CD4-positive, alpha-beta T cell treated with Interleukin-12 subunit alpha and Interleukin-12 subunit beta, for 1 hour (primary cell): ENCODE measurements at regions not wholly inside any gene's neighbourhood (a gene's known extent, or its start where the extent isn't known, plus 50 kb on each side); places are given as distances from the start of the nearest gene placed in this dataset.
"Not testable (repeated sequence)": the region's sequence is repeated elsewhere in the genome, so short reads cannot be mapped to it uniquely, and the experiment has no call there.

Experiments used
- DNase-seq: peaks from one replicate; pipeline ENCODE4 v3.0.0-alpha.2; 2020

- DNase-seq, result no peak
Measured at GRCh38 chr4:138113819-138114400, 128.2 kb downstream of the SLC7A11 start.

DNA sequence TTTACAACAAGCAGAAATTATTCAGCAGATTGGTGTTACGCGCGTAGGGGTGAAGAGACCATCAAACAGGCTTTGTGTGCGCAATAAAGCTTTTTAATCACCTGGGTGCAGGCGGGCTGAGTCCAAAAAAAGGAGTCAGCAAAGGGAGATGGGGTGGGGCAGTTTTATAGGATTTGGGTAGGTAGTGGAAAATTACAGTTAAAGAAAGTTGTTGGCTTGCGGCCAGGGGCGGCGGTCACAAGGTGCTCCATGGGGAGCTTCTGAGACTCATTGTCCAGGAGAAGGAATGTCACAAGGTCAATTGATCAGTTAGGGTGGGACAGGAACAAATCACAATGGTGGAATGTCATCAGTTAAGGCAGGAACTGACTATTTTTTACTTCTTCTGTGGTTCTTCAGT is 129.3 kb downstream of the SLC7A11 start:
- not testable (repeated sequence) for DNase-seq

GRCh38 chr4:138112389-138112788 is 129.8 kb downstream of the SLC7A11 start:
- no peak for DNase-seq

GRCh38 chr4:138111462-138112000 is 130.6 kb downstream of the SLC7A11 start:
- no peak for DNase-seq

DNA sequence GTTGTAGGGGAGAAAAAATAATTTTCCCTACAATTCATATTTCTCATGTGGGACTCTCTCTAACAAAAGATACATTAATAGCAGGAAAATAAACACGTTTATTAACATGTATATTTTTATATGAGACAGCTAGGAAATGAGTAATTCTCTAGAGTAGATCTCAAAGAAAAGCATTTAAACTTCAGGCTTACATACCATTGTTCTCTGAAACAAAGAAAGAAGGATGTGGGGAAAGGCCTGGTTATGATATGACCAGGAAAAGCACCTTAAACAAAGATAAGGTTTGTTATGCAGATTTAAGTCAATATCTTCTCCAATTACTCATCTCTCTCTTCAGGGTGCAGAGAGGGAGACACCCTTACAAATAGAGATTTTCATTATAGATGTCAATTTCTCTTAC is 131.3 kb downstream of the SLC7A11 start:
- no peak for DNase-seq

DNA sequence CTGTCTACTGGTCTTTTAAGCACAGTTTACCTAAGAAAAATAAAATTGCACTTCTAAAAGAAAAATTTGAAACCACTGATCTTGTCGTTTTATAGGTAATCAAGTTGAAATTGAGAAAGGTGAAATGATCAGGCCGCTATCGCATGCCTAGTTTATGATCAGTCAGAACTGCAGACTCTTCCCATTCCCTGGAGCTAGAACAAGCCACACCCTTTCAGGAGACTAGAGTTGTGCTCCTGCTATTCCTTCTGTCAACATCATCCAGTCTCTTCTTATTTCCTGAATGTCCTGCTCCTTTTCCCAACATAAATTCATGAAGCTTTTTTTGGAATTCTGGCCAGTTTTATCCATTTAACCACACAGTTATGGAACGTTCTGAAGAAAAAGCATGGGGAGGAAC is 135.1 kb downstream of the SLC7A11 start:
- no peak for DNase-seq

DNA sequence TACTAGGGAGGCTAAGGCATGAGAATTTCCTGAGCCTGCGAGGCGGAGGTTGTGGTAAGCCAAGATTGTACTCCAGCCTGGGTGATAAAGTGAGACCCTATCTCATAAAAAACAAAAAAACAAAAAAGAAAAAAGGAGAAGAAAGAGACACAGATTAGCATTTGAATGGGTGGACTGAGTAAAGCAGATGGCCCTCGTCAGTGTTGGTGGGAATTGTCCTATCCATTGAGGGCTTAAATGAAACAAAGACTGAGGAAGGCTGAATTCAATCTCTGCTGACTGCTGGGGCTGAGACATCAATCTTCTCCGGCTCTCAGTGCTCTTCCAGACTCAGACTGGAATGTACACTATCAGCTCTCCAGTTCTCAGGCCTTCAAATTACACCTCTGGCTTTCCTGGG is 136.8 kb downstream of the SLC7A11 start:
- no peak for DNase-seq

GRCh38 chr4:138104284-138104680 is 137.9 kb downstream of the SLC7A11 start:
- no peak for DNase-seq

DNA sequence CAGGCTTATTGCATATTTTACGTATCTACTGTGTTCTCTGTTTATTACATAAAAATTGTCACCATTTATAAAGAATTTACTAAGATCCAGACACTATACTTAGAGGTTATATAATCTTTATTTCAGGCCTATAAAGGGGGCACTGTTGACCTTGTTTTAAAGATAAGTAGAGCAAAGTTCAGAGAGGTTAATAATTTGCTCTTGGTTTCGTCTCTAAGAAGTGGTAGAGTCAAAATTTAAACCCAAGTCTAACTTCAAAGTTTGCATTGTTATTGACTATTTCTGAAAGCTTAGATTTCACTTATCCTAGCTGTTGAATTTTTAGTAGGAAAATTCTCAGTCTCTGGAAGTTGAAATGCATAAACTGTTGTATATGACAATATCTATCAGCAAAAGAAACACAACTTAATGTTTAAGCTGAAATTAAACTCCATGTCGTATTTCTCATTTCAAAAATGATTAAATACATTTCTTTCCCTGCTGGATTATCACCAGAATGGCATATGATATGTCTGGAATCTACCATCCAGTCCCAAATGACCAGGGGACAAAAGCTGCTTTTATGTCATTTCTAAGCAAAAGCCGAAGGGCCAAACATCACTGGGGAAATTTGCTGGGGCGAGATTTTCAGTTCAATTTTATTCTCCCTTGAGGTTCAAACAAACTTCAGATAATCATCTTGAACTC is 138.4 kb downstream of the SLC7A11 start:
- no peak for DNase-seq

DNA sequence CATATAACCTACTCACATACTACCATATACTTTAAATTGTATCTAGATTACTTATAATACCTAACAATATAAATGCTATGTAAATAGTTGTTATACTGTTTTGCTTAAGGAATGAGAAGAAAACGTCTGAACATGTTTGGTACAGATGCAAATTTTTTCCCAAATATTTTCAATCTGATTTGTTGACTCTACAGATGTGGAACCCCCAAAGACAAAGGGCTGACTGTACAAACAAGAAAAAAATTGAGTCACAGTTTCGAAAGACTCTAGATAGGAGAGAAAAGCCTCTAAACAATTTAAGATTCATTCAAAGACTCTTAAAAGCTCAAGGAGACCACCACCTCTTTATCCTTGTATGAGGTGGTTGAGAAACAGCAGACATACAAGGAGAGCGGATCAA is 142.8 kb downstream of the SLC7A11 start:
- DNase-seq, result no peak

GRCh38 chr4:138097912-138098600 is 144.1 kb downstream of the SLC7A11 start:
- DNase-seq, result no peak

DNA sequence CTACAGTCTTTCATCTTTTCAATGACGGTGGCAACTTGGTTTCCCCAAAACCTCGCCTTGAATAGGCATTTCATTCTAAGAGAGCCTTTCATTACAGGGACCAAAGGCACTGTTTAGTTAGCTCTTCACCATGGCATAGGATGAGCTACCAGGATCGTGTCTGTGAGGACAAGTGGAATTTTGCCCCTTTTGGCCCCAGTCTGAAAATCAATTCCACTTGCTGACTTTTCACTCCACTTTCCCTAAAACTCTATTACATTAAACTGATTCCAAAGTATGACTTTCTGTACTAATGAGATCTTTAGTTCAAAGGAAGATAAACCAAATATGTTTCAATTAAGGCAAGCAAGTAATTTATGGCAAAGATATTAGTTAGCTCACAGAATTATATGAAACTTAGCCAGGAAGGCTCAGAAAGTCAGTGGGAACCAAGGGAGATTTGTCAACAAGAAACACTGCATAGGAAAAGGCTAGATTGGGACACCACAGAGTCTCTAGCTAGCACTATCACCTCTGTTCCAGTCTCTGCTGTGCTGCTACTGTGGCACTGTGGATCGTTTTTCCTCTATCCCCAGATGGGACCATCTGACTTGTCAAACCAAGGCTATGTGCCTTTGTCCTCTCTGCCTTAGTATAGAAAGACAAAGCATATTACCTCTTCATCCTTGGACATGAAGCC is 145.6 kb downstream of the SLC7A11 start:
- DNase-seq, result no peak

- DNase-seq, result no peak
Measured at GRCh38 chr4:138095378-138095777, 146.8 kb downstream of the SLC7A11 start.

DNA sequence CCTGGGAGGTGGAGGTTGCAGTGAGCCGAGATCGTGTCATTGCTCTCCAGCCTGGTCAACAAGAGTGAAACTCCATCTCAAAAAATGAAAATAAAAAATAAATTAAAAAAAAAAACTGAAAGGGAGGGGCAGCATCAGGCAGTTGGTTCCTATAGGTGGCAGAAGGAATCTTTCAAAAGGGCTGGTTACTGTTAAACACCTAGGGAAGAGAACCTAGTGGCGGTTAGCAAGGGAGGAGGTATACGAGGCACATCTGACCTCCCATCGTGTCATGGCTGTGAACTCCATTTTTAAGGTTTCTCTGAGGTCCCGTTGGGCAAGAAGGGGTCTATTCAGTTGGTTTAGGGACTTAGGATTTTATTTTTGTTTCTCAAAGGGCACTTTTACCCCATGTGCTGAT is 150.1 kb downstream of the SLC7A11 start:
- DNase-seq, result no peak

- no peak for DNase-seq
Measured at GRCh38 chr4:138090918-138091676, 151.1 kb downstream of the SLC7A11 start.

GRCh38 chr4:138090150-138090917 is 151.8 kb downstream of the SLC7A11 start:
- peak; percentile 28 for DNase-seq

- DNase-seq, result no peak
Measured at GRCh38 chr4:138088449-138089208, 153.5 kb downstream of the SLC7A11 start.

DNA sequence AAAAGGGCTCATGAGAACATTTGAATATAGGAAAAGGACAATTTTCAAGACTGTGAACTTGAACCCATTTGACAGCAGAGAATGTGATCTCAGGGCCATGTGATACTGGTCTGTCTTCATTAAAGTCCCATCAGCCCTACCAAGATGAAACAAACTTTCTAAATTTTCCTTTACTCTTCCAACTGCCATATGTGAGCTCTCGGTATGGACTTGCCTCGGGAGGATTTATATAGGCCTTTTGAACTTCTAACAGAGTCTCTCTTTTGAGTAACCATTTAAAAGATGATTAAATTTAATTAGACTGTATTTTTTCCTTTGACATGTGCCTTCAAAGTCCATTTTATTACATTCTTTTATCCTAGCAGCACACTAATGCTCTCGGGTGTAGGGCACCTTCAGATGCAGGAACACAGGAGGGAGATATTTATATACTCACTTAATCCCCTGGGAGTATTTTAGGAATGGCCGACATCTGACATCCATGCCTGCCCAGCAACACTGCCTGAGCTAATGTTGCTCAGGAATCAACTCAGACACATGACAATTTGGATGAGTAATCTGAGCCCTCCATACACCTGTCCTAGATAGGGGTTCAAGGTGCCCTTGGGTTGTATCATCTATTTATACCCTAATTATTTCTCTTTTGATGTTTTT is 155.0 kb downstream of the SLC7A11 start:
- no peak for DNase-seq

- DNase-seq, result no peak
Measured at GRCh38 chr4:138086611-138087041, 155.5 kb downstream of the SLC7A11 start.

DNA sequence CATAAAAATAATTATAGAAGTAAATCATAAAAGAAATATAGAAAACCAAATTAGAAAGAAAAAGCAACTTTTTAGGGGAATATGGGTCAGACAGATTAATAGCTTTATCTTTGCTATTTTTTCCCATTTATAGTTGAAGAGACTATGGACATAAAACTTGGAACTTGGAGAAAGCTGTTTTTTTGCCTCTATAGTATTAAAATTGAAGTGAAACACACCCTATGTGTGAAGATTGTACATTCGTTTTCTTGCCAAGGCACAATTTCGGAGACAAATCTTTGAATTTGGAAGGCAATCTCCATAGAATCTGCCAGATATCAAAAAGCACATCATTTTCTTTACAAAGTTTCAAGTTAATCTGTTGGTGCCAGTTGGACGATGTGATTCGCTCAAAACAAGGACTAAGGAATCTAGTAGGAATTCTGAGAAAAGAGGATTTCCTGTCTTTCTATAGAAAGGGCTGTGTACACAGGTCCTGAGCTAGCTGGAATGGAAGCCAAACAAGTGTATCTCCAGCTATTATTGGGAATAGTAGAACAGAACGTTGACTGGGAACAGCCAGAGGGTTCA is 156.3 kb downstream of the SLC7A11 start:
- no peak for DNase-seq
